Left ventricle myocardium inferior (tissue), 1 donor: ENCODE measurements at regions not wholly inside any gene's neighbourhood (a gene's known extent, or its start where the extent isn't known, plus 50 kb on each side); places are given as distances from the start of the nearest gene placed in this dataset.
"Not testable (repeated sequence)": the region's sequence is repeated elsewhere in the genome, so short reads cannot be mapped to it uniquely, and the experiment has no call there.

Source experiments
- DNase-seq: peaks from one replicate; pipeline ENCODE4 v3.0.0-alpha.2; 2020
- H3K27ac ChIP-seq: fragments of 200-600 bp; replicated peaks from 2 replicates; pipeline ENCODE4 v1.8.0; 2021
- H3K27me3 ChIP-seq: fragments of 200-600 bp; 2 replicates; pipeline ENCODE4 v1.8.0; 2021; ENCODE audit warnings: low read depth
- H3K36me3 ChIP-seq: fragments of 200-600 bp; 2 replicates; pipeline ENCODE4 v1.8.0; 2021
- H3K4me1 ChIP-seq: fragments of 200-600 bp; 2 replicates; pipeline ENCODE4 v1.8.0; 2021
- H3K4me3 ChIP-seq: fragments of 200-600 bp; 2 replicates; pipeline ENCODE4 v1.8.0; 2021; ENCODE audit warnings: mild to moderate bottlenecking, moderate library complexity
- H3K9me3 ChIP-seq: fragments of 200-600 bp; replicated peaks from 2 replicates; pipeline ENCODE4 v1.8.0; 2021
- intact Hi-C: fragments of 100-400 bp; cut with micrococcal nuclease; formaldehyde crosslinking; loops from one replicate; pipeline ENCODE4 v1.11.0; 2022
- TF ChIP-seq, protein P1 (sequence below): fragments of 200-600 bp; IDR thresholded peaks from 2 replicates; pipeline ENCODE4 v1.8.0; 2021; ENCODE audit warnings: antibody characterized with exemption, mild to moderate bottlenecking, borderline replicate concordance
- donor health status: DM: no; HTN: yes; CAD: no; lungs with severe emphysema.

DNA sequence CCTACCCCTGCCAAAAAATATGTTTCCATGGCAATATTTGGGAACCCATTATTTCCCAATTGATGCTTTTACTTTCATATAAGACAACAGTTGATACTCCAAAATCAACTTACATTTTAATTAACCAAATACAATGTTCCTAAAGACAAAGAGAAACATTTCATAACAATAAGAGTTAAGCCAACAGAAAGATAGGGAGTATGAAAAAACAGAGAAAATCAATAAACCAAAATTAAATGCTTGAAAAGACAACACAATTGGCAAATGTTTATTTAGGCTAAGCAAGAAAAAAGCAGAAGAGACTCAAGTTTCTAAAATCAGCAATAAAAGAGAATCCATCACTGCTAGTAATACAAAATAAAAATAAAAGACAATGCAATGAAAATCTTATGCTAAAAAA, 123.1 kb upstream of the VPREB1 start:
- peaks cover 62% of the 10 kb centered on the region for H3K27me3 ChIP-seq

DNA sequence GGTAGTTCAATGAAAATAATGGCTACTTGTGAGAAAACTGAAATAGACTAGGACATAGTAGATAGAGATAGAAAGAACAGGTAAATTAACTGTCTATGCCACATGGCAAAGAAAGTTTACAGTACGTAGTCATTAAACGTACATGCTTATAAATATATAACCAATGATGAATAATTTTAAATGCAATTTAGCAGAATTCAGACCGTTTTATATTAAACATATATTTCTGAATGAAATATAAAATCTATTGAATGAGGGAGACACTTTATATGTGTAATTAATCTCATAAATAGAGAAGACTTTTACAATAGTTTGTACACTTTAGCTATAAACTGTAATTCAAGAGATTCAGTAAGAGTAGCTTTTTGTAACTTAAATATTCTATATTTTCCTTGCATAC, 124.4 kb upstream of the VPREB1 start:
- peaks cover 53% of the 10 kb centered on the region for H3K27me3 ChIP-seq
- TF ChIP-seq, protein P1, sequence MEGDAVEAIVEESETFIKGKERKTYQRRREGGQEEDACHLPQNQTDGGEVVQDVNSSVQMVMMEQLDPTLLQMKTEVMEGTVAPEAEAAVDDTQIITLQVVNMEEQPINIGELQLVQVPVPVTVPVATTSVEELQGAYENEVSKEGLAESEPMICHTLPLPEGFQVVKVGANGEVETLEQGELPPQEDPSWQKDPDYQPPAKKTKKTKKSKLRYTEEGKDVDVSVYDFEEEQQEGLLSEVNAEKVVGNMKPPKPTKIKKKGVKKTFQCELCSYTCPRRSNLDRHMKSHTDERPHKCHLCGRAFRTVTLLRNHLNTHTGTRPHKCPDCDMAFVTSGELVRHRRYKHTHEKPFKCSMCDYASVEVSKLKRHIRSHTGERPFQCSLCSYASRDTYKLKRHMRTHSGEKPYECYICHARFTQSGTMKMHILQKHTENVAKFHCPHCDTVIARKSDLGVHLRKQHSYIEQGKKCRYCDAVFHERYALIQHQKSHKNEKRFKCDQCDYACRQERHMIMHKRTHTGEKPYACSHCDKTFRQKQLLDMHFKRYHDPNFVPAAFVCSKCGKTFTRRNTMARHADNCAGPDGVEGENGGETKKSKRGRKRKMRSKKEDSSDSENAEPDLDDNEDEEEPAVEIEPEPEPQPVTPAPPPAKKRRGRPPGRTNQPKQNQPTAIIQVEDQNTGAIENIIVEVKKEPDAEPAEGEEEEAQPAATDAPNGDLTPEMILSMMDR: no peak
- intact Hi-C loops: no loop called here

More for the DNA sequence above, 123.1 kb upstream of the VPREB1 start:
- no peak overlapping the region for H3K27ac ChIP-seq
- H3K36me3 ChIP-seq: no peaks in the 10 kb centered on the region
- TF ChIP-seq, protein P1: no peak
- no peak for DNase-seq
- H3K4me1 ChIP-seq: no peaks in the 10 kb centered on the region
- H3K9me3 ChIP-seq: no peaks in the 10 kb centered on the region
- intact Hi-C loops: no loop called here
- H3K4me3 ChIP-seq: no peak overlapping the region

DNA sequence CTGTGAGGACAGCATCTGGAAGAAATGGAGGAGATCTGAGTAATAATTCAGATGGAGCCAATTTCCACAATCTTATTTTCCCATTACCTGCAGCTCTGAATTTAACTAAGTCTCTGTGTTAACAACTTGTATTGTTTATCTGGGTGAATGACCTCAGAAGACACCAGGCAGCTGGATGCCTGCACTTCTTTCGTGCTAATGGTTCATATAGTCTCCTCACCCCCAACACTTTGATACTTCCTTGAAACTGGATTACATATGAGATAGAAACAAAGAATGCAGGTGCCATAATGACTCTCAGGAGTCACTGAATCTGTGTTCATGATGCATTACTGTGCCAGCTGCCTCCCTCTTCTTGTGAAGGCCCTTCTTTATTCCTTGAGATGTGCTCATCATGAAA, 125.6 kb upstream of the VPREB1 start:
- no peak overlapping the region for H3K27ac ChIP-seq
- TF ChIP-seq, protein P1: no peak
- H3K4me3 ChIP-seq: no peak overlapping the region
- no peak for DNase-seq
- H3K9me3 ChIP-seq: no peaks in the 10 kb centered on the region
- H3K4me1 ChIP-seq: no peaks in the 10 kb centered on the region
- intact Hi-C loops: no loop called here
- H3K36me3 ChIP-seq: no peaks in the 10 kb centered on the region
- peaks cover 44% of the 10 kb centered on the region for H3K27me3 ChIP-seq

More for the DNA sequence above, 124.4 kb upstream of the VPREB1 start:
- Histone ChIP-seq H3K27ac (no peak overlapping the region), H3K9me3 (no peaks in the 10 kb centered on the region), H3K4me1 (no peaks in the 10 kb centered on the region), H3K36me3 (no peaks in the 10 kb centered on the region), H3K4me3 (no peak overlapping the region)
- no peak for DNase-seq

DNA sequence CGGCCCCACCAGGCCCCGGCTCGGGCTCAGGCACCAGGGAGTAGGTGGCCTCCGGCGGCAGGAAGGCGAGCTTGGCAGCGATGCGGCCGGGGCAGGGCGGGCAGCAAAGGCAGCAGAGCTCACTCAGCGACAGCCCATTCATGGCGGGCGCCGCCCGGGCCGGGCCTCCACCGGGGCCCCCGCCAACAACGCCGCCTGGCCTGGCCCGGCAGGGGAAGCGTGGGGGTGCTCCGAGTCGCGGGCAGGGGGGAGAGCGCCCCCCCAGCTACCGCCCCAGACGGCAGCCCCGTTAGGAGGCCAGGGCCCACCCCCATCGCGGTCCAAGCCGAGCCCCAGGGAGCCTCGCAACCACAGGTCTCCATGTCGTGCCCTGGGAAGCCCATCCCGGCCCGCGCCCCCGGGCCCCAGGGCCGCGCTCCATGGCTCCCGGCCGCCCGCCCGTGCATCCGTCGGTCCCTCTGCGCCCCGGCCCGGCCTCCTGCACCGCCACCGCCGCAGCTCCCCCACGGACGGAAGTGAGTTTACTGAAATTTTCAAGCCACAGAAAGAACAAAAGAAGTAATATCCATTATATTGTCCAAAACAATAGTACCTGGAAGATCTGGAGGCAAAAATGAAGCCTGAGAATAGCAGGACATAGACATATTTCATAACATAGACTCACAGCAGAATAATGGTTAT, 126.6 kb upstream of the VPREB1 start:
- not testable (repeated sequence) for DNase-seq, H3K4me3 ChIP-seq
- H3K27me3 ChIP-seq: peaks cover 34% of the 10 kb centered on the region

DNA sequence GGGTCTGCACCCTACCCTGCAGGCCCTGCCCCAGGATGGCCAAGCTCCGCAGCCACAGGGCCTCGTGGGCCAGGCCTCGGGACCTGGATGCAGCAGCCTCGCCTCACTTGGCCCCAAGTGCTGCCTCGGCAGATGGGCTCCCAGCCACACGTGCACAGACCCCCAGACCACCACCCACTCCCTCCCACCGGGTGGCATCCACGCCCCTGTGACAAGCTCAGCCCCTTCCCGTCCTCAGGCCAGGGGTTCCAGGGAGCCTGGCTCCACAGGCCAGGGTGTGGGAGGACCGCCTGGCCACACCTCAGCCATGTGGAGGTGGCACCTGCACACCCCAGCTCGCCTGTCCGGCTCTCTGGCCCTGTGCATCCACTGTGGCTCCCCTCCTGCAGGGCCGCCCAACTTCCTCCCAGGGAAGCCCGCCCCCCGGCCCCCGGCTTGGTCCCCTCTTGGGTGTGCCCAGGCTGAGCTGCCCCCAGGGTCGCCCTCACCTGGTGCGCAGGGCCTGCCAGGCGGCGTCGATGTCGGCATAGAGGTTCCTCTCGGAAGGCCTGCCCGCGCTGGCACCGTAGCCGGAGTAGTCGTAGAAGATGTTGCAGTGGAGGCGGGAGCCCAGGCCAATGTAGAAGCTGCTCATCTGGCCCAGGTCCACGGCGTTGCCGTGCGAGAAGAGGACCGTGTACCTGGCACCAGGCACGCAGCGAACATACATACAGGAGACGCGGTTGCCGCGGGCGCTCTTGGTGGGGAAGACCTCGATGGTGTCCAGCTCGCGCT, 127.4 kb upstream of the VPREB1 start:
- H3K36me3 ChIP-seq, intact Hi-C loops, H3K4me3 ChIP-seq, H3K4me1 ChIP-seq, H3K9me3 ChIP-seq, DNase-seq, H3K27ac ChIP-seq: not testable (repeated sequence)
- H3K27me3 ChIP-seq: peaks cover 32% of the 10 kb centered on the region

More for the DNA sequence above, 126.6 kb upstream of the VPREB1 start:
- H3K4me1 ChIP-seq, H3K36me3 ChIP-seq, intact Hi-C loops, H3K9me3 ChIP-seq, H3K27ac ChIP-seq: not testable (repeated sequence)

DNA sequence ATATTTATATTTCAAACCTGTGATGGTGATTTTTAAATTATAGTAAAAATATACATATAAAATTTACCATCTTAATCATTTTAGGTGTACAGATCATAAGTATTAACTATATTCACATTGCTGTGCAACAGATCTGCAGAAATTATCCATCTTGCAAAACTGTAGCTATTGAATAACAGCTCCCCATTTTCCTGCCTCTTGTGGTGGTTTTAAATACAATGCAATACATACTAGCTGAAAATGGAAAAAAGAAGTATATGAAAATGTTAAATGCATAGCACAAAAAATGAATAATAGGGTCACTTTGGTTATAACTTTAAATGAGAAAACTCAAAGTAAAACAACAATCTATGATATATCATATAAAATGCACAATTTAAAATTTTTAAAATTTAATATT, 130.9 kb upstream of the VPREB1 start:
- Histone ChIP-seq H3K9me3 (no peaks in the 10 kb centered on the region), H3K27me3 (peaks cover 14% of the 10 kb centered on the region), H3K36me3 (no peaks in the 10 kb centered on the region), H3K27ac (no peak overlapping the region), H3K4me1 (no peaks in the 10 kb centered on the region), H3K4me3 (no peak overlapping the region)
- TF ChIP-seq, protein P1: no peak
- DNase-seq: no peak
- intact Hi-C loops: no loop called here
